ENCODE measurements at regions not wholly inside any gene's neighbourhood (a gene's known extent, or its start where the extent isn't known, plus 50 kb on each side); places are given as distances from the start of the nearest gene placed in this dataset.

DNA sequence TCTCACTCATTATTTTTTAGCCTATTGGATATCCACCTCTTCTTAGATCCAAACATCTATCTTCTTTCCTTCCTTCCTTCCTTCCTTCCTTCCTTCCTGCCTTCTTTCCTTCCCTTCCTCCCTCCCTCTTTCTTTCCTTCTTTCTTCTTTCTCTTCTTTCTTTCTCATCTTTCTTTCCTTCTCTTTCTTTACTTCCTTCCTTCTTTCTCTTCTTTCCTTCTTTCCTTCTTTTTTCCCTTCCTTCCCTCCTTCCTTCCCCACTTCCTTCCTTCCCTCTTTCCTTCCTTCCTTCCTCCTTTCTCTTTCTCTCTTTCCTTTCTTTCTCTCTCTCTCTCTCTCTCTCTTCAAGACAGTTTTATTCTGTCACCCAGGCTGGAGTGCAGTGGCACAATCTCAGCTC is 1239.8 kb downstream of the PCDH7 start:
- Histone ChIP-seq H3K9me3 (ENCODE audit: control insufficient read depth in 1 of 2, insufficient read depth in 1 of 2, low read depth in 1 of 2, low read length in 2 of 2) (no peaks in the 10 kb centered on the region), H3K9ac (ENCODE audit: low read length) (no peak overlapping the region), H3K4me3 (replicated peaks in 1 of 2; ENCODE audit: low read depth in 1 of 2, low read length in 2 of 2) (no peak overlapping the region), H3K79me2 (ENCODE audit: insufficient read depth, low read length) (no peaks in the 10 kb centered on the region), H3K9me2 (ENCODE audit: insufficient read depth) (no peaks in the 10 kb centered on the region), H2AFZ (ENCODE audit: low read depth, low read length, poor library complexity, severe bottlenecking) (no peak overlapping the region), H3K36me3 (ENCODE audit: control insufficient read depth in 1 of 2, insufficient read depth in 2 of 2, low read length in 2 of 2) (no peaks in the 10 kb centered on the region), H3K27ac (ENCODE audit: low read depth, low read length) (no peak overlapping the region), H3K4me1 (ENCODE audit: control insufficient read depth in 1 of 2, insufficient read depth in 2 of 2, low read length in 2 of 2) (no peaks in the 10 kb centered on the region), H3K27me3 (ENCODE audit: insufficient read depth, low read length) (no peaks in the 10 kb centered on the region), H4K20me1 (ENCODE audit: insufficient read depth) (no peaks in the 10 kb centered on the region), H3K4me2 (ENCODE audit: low read length) (no peak overlapping the region)
- ChIA-PET POLR2A (no interaction called here), CTCF (no interaction called here), RAD21 (ENCODE audit: low non-redundant PET in 1 of 2, low total read pairs in 2 of 2, uncharacterized antibody in 2 of 2, unreplicated experiment in 2 of 2) (no interaction called here)
- TF ChIP-seq ZNF274 (IDR thresholded peaks at IDR 0.05; ENCODE audit: low read depth, low read length) (no peak), CEBPB (IDR thresholded peaks at IDR 0.05; ENCODE audit: low read depth) (no peak), EZH2 (IDR thresholded peaks at IDR 0.05) (no peak), ZFX (IDR thresholded peaks at IDR 0.05) (no peak), MAX (IDR thresholded peaks at IDR 0.05) (no peak), POLR2A (IDR thresholded peaks at IDR 0.05; ENCODE audit: borderline replicate concordance, extremely low read depth, insufficient read depth, insufficient read length) (no peak), YY1 (IDR thresholded peaks at IDR 0.05; ENCODE audit: extremely low read depth, insufficient replicate concordance, low read depth, low read length) (no peak), FOSL1 (IDR thresholded peaks at IDR 0.05; ENCODE audit: low read depth) (no peak), EGR1 (IDR thresholded peaks at IDR 0.05; ENCODE audit: low read depth) (no peak)
- TF ChIP-seq, protein P1, sequence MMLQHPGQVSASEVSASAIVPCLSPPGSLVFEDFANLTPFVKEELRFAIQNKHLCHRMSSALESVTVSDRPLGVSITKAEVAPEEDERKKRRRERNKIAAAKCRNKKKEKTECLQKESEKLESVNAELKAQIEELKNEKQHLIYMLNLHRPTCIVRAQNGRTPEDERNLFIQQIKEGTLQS (IDR thresholded peaks at IDR 0.05), result no peak
- no peak for ATAC-seq
- intact Hi-C loops (cut with micrococcal nuclease), result loop anchor here (10.0 kb wide), 1 partner anchor 325 kb away; no protein-coding TSS in a partner anchor
- DNase-seq (ENCODE audit: low read depth, low spot score), result no peak
- no TSS peak for BruUV-seq (replicated peaks)

- H3K27me3 ChIP-seq (ENCODE audit: insufficient read depth, low read length), result no peaks in the 10 kb centered on the region
These were observed 1244.5 kb downstream of the PCDH7 start for GRCh38 chr4:31964685-31965084.

More at GRCh38 chr4:31964685-31965084, 1244.5 kb downstream of the PCDH7 start:
- H4K20me1 ChIP-seq (ENCODE audit: insufficient read depth), result no peaks in the 10 kb centered on the region
- H3K36me3 ChIP-seq (ENCODE audit: control insufficient read depth in 1 of 2, insufficient read depth in 2 of 2, low read length in 2 of 2), result no peaks in the 10 kb centered on the region
- H3K27ac ChIP-seq (ENCODE audit: low read depth, low read length), result no peak overlapping the region
- ChIA-PET RAD21 (ENCODE audit: low non-redundant PET in 1 of 2, low total read pairs in 2 of 2, uncharacterized antibody in 2 of 2, unreplicated experiment in 2 of 2) (no interaction called here), POLR2A (no interaction called here), CTCF (no interaction called here)
- H3K9me2 ChIP-seq (ENCODE audit: insufficient read depth), result no peaks in the 10 kb centered on the region
- no peaks in the 10 kb centered on the region for H3K79me2 ChIP-seq (ENCODE audit: insufficient read depth, low read length)
- no peak overlapping the region for H3K9ac ChIP-seq (ENCODE audit: low read length)
- no peak for DNase-seq (ENCODE audit: low read depth, low spot score)
- no peak for ATAC-seq
- intact Hi-C loops (cut with micrococcal nuclease), result loop anchor here (10.0 kb wide), 1 partner anchor 320 kb away; no protein-coding TSS in a partner anchor
- no peak overlapping the region for H3K4me2 ChIP-seq (ENCODE audit: low read length)
- no peak overlapping the region for H3K4me3 ChIP-seq (replicated peaks in 1 of 2; ENCODE audit: low read depth in 1 of 2, low read length in 2 of 2)
- BruUV-seq (replicated peaks), result no TSS peak
- TF ChIP-seq POLR2AphosphoS5 (IDR thresholded peaks at IDR 0.05; ENCODE audit: low read depth, low read length), result no peak
- no peak for TF ChIP-seq FOSL1 (IDR thresholded peaks at IDR 0.05; ENCODE audit: low read depth)
- no peak for TF ChIP-seq EZH2 (IDR thresholded peaks at IDR 0.05)
- no peak for TF ChIP-seq EGR1 (IDR thresholded peaks at IDR 0.05; ENCODE audit: low read depth)
- TF ChIP-seq CEBPB (IDR thresholded peaks at IDR 0.05; ENCODE audit: low read depth), result no peak
- TF ChIP-seq SIN3A (IDR thresholded peaks at IDR 0.05; ENCODE audit: low read depth), result no peak
- H2AFZ ChIP-seq (ENCODE audit: low read depth, low read length, poor library complexity, severe bottlenecking), result no peak overlapping the region
- H3K4me1 ChIP-seq (ENCODE audit: control insufficient read depth in 1 of 2, insufficient read depth in 2 of 2, low read length in 2 of 2), result no peaks in the 10 kb centered on the region
- no peaks in the 10 kb centered on the region for H3K9me3 ChIP-seq (ENCODE audit: control insufficient read depth in 1 of 2, insufficient read depth in 1 of 2, low read depth in 1 of 2, low read length in 2 of 2)

Data from HCT116 (cell line).